ENCODE measurements at regions not wholly inside any gene's neighbourhood (a gene's known extent, or its start where the extent isn't known, plus 50 kb on each side); places are given as distances from the start of the nearest gene placed in this dataset.
"Not testable (repeated sequence)": the region's sequence is repeated elsewhere in the genome, so short reads cannot be mapped to it uniquely, and the experiment has no call there.

DNA sequence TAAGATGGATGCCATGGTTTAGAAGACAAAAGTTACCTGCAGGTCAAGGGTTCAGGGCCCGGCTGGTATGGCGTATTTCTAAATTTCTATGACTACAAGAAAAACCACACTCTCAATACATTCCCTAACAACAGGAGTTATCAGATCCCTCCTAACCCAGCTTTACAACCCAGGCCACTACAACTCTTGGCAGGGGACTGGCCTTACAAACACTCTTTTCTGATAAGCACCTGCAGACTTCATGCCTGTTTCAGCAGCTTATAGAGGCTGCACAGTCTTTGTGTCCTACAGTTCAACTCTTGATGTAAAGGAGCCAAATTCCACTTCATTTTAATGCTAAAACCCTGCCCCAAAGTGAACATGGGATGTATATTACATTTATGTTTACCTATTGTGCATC is 461.4 kb downstream of the SIPA1L2 start:
- H3K4me3 ChIP-seq (ENCODE audit: low read depth, low read length) = no peak overlapping the region
- TF ChIP-seq, protein P1, sequence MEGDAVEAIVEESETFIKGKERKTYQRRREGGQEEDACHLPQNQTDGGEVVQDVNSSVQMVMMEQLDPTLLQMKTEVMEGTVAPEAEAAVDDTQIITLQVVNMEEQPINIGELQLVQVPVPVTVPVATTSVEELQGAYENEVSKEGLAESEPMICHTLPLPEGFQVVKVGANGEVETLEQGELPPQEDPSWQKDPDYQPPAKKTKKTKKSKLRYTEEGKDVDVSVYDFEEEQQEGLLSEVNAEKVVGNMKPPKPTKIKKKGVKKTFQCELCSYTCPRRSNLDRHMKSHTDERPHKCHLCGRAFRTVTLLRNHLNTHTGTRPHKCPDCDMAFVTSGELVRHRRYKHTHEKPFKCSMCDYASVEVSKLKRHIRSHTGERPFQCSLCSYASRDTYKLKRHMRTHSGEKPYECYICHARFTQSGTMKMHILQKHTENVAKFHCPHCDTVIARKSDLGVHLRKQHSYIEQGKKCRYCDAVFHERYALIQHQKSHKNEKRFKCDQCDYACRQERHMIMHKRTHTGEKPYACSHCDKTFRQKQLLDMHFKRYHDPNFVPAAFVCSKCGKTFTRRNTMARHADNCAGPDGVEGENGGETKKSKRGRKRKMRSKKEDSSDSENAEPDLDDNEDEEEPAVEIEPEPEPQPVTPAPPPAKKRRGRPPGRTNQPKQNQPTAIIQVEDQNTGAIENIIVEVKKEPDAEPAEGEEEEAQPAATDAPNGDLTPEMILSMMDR (IDR thresholded peaks at IDR 0.05; ENCODE audit: low read depth, low read length) = no peak

DNA sequence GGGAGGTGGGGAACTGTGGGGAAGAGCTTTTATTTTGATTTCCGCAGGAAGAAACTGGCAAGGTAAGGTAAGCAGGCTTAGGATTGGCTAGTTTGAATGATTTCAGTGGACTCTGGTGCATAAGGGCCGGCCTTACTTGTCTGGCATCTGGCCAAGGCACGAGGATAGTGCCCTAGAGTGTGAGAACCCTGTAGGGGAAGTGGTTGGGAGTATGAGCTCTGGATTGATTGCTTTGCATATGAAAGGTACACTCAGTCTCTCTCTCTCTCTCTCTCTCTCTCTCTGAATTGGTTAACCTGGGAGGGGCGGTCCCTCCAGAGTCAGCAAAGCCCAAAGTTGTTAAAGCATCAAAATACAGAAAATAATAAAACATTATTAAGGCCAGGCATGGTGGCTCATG is 463.0 kb downstream of the SIPA1L2 start:
- TF ChIP-seq, protein P1 (IDR thresholded peaks at IDR 0.05; ENCODE audit: low read depth, low read length) = no peak
- no peak overlapping the region for H3K4me3 ChIP-seq (ENCODE audit: low read depth, low read length)

DNA sequence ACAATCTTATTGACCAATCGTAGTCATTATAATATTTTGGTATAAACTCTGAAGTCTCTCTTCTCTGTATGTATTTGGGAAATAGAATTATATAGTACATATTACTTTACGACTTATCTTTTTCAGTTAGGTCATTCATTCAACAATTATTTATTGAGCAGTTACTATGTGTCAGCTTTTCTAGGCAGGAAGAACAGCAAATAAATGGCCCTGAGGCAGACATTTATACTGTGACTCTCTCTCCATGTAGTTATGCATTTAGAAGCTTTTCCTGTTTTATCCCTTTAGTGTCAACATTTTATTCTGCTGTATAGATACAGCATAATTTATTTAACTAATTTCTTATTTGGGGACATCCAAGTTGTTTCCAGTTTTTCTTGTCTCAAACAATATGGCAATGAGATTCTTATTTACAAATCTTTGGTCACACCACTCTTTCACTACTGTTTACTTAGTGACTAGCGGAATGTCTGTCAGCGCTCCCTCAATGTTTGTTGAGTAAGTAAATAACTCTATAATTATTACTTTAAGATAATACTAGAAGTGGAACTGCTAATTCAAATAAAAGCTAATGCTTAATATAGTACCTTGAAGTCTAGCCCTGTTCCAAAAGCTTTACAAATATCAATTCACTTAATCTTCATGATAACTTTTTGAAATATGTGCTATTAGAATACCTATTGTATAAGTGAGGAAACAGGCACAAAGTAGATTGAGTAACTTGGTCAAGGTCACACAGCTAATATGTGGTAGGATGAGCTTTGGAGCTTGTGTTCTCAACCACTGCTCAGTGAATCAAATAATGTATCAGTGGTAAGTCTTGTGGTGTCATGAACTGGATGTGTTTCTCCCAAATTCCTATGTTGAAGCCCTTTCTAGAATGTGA is 465.6 kb downstream of the SIPA1L2 start:
- TF ChIP-seq, protein P1 (IDR thresholded peaks at IDR 0.05; ENCODE audit: low read depth, low read length) = no peak
- H3K4me3 ChIP-seq (ENCODE audit: low read depth, low read length) = no peak overlapping the region

DNA sequence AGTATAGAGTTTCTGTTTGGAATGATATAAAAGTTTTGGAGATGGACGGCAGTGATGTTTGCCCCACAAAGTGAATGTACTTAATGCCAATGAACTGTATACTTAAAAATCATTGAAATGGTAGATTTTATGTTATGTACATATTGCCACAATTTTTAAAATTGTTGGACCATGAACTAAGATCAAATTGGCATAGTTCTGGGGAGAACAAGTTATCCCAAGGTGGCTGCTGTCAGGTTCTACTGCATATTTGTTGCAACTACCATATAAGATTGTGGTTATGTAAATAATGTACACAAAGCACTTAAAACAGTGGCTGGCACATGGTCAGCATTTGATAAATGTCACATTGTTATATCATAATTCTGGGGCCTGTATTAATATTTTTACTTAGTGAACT is 466.4 kb downstream of the SIPA1L2 start:
- H3K4me3 ChIP-seq (ENCODE audit: low read depth, low read length) = no peak overlapping the region
- TF ChIP-seq, protein P1 (IDR thresholded peaks at IDR 0.05; ENCODE audit: low read depth, low read length) = no peak

DNA sequence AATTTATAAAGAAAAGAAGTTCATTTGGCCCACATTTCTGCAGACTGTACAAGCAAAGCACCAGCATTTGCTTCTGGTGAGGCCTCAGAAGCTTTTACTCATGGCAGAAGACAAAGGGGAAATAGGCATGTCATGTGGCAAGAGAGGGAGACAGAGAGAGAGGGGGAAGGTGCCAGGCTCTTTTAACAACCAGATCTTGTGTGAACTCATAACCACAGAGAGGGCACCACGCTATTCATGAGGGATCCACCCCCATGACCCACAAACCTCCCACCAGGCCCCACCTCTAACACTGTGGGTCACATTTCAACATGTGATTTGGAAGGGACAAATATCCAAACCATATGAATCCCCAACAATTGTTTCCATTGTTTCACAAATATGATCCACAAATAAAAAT is 467.9 kb downstream of the SIPA1L2 start:
- H3K4me3 ChIP-seq (ENCODE audit: low read depth, low read length) = no peak overlapping the region
- TF ChIP-seq, protein P1 (IDR thresholded peaks at IDR 0.05; ENCODE audit: low read depth, low read length) = no peak

DNA sequence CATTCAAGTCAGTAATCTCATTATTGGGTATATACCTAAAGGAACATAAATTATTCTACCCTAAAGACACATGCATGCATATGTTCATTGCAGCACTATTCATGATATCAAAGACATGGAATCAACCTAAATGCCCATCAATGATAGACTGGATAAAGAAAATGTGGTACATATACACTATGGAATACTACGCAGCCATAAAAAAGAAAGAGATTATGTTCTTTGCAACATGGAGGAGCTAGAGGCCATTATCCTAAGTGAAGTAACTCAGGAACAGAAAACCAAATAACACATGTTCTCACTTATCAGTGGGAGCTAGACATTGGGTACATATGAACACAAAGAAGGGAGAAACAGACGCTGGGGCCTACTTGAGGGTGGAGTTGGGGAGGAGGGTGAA is 471.4 kb downstream of the SIPA1L2 start:
- not testable (repeated sequence) for H3K4me3 ChIP-seq (ENCODE audit: low read depth, low read length)

DNA sequence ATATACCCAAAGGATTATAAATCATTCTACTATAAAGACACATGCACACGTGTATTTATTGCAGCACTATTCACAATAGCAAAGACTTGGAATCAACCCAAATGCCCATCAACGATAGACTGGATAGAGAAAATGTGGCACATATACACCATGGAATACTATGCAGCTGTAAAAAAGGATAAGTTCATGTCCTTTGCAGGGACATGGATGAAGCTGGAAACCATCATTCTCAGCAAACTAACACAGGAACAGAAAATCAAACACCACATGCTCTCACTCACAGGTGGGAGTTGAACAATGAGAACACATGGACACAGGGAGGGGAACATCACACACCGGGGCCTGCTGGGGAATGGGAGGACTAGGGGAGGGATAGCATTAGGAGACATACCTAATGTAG is 473.9 kb downstream of the SIPA1L2 start:
- not testable (repeated sequence) for H3K4me3 ChIP-seq (ENCODE audit: low read depth, low read length)

DNA sequence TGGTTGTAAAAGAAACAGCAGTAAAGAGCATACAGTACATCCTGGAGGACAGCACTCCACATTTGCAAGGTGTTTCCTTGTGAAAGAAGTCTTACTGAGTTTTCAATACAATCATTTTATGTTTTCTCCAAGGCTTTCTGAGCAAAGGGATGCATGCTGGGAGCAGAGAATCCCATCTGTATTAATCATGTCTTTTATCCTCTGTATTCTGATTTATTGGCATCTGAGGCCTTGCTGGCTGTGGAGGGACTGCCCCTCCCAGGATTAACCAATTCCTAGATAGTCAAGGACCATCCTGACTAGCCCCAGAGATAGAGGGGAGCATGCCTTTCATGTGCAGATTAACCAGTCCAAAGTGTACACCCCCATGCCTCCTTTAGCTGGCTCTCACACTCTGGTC is 476.3 kb downstream of the SIPA1L2 start:
- TF ChIP-seq, protein P1 (IDR thresholded peaks at IDR 0.05; ENCODE audit: low read depth, low read length) = no peak
- H3K4me3 ChIP-seq (ENCODE audit: low read depth, low read length) = no peak overlapping the region

Measured in WI38 (cell line).